Right renal cortex interstitium (tissue), 3 donors: ENCODE measurements at regions not wholly inside any gene's neighbourhood (a gene's known extent, or its start where the extent isn't known, plus 50 kb on each side); places are given as distances from the start of the nearest gene placed in this dataset.
"Not testable (repeated sequence)": the region's sequence is repeated elsewhere in the genome, so short reads cannot be mapped to it uniquely, and the experiment has no call there.

ENCODE experiments used
- DNase-seq, 3 donors: peaks; one replicate each; pipeline ENCODE4 v3.0.0-alpha.2; 2013; ENCODE audit warnings: low read depth in 3 of 3, low spot score in 2 of 3

DNA sequence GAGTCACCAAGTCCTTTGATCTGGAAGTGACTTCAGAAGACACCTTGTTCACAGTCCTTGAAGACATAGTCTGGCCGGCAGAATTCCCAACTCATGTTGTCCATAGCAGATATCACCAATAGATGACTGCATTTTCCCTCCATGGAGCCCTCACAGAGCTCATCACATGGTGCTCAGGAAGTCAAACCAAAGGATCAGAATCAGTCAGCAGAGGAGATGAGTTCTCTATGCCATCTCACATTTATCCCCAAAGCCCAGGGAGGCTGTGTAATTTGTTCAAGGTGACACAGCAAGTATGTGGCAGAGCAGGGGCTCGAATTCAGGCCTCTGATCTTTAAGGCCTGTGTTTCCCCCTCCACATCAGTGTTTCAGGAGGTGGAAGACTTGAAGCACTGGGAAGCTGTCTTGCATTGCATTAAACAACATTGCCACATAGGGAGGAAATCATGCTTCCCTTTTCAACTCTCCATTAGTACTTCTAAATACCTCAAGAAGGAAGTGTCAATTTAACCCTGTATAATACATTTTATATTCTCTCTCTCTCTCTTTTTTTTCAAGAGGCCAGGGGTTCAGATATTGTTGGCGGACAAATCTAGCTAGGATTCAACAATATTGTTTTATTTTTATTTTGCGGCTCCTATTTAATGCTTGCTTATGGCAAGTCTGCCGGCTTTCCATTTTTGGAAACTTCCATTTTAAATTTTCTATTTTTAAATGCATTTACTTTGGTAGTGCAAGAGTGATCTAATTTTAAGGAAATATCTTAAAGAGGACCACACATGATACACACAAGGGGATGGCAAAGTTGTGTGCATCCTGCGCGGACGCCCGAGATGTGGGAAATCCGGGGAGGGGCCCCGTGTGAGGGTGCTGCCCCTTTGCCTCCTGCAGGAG lies 61.9 kb downstream of the NPIPB5 start:
- not testable (repeated sequence) for DNase-seq

- DNase-seq, result not testable (repeated sequence)
Observed at GRCh38 chr16:22573225-22573530, 62.5 kb downstream of the NPIPB5 start.

GRCh38 chr16:22576506-22576905 lies 65.8 kb downstream of the NPIPB5 start:
- DNase-seq, result not testable (repeated sequence)

DNA sequence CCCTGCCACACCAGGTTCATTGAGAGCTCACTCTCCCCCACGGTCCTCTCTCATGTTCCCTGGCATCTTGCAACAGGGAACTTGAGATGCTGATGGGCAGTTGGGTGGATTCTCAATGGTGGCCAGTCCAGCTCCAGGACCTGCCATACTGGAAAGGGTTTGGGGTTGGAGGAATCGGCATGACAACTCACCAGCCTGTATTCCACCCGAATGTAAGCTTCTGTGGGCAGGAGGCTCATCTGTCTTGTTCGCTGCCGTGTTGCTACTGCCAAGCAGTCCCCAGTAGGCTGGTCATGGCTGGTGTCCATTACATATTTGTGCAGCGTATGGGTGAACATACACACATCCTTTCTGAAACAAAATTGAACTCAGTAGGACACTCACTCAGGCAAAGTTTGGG lies 72.5 kb downstream of the NPIPB5 start:
- not testable (repeated sequence) for DNase-seq

DNA sequence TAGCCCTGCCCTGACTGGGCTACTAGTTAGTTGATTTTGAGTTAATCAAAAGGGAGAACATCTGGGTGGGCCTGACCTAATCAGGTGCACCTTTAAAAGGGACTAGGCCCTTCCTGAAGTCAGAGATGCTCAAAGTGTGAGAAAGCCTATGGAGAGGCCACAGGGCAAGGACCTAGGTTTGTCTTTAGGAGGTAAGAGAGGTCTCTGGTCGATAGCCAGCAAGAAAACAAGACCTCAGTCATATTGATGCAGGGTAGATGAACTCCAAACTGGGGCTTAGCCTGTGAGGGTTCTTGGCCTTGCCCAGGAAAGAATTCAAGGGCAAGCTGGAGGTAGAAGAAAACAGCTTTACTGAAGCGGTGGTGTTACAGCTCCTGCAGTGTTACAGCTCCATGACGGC lies 73.8 kb downstream of the NPIPB5 start:
- DNase-seq, result not testable (repeated sequence)

GRCh38 chr16:22584941-22585340 lies 74.2 kb downstream of the NPIPB5 start:
- not testable (repeated sequence) for DNase-seq

DNA sequence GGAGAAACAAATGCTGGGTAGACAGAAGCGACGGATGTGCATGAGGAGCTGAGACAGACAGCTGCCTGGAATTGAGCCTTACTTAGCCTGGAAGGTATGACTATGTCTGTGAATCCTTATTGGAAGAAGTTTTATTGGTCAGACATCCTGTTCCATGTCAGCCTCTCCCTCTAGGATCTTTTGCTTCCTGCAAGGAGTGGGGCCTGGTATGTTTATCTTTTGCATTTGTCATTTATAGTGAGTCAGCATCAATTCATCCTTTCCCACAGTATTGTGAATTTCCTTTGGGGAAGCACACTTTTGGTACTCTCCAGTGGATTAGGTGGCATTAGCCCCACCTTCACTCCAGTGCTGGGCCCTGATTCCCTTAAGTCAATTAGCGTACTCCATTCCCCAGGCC lies 74.7 kb downstream of the NPIPB5 start:
- not testable (repeated sequence) for DNase-seq

- DNase-seq, result not testable (repeated sequence)
Observed at GRCh38 chr16:22586732-22587131, 76.0 kb downstream of the NPIPB5 start.

DNA sequence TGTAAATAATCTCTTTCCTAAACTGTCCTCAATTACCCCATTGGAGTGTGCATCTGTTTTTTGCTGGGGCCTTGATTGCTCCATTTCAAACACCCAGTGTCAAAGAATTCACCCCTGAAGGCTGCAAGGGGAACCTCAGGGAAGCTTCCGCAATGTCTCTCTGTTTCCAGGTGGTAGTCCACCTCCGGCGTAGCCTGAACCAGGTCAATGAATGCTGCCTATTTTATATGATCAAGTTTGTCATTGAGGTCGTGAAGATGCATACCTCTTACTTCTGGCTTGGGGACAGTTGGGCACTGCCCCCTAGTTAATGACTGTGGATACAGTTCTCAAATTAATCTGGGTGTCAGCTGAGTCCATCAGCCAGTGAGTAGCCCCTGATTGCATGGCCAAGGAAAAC lies 79.1 kb downstream of the NPIPB5 start:
- DNase-seq, result not testable (repeated sequence)

GRCh38 chr16:22596445-22597045 lies 85.9 kb downstream of the NPIPB5 start:
- DNase-seq, result not testable (repeated sequence)

- not testable (repeated sequence) for DNase-seq
Observed at GRCh38 chr16:22603744-22604143, 93.1 kb downstream of the NPIPB5 start.

DNA sequence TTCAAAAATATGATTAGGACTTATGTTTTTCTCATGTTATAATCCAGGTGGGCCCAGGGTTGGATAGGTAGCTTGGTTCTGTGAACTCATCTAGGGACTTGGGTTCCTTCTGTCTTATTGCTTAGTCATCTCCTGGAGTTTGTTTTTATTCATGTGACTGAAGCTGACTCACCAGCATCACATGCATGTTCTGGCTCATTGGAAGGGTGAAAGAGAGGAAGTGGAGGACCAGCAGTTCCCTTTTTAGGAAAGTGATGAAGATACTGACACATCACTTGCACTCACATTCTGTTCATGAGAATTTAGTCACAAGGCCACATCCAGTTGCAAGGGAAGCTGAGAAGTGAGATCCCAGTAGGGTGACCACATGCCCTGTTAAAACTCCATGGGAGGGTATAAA lies 95.9 kb downstream of the NPIPB5 start:
- not testable (repeated sequence) for DNase-seq

DNA sequence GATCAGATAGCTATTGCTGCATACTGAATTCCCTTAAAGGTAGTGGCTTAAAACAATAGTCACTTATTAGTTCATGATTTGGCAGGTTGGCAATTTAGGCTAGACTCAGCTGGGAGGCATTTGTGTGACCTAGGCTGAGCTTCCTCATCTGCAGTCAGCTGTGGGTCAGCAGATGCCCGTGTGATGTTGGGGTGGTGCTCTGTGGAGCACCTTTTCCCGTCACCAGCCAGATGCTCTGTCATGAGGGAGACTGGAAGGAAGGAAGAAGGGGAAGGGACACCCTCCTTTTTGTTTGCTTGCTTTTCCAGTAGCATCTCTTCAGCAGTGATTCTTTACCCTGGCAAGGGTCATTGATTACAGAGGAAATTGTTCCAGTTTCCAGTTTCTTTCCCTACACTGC lies 99.1 kb downstream of the NPIPB5 start:
- not testable (repeated sequence) for DNase-seq

GRCh38 chr16:22611128-22611527 lies 100.4 kb downstream of the NPIPB5 start:
- not testable (repeated sequence) for DNase-seq

DNA sequence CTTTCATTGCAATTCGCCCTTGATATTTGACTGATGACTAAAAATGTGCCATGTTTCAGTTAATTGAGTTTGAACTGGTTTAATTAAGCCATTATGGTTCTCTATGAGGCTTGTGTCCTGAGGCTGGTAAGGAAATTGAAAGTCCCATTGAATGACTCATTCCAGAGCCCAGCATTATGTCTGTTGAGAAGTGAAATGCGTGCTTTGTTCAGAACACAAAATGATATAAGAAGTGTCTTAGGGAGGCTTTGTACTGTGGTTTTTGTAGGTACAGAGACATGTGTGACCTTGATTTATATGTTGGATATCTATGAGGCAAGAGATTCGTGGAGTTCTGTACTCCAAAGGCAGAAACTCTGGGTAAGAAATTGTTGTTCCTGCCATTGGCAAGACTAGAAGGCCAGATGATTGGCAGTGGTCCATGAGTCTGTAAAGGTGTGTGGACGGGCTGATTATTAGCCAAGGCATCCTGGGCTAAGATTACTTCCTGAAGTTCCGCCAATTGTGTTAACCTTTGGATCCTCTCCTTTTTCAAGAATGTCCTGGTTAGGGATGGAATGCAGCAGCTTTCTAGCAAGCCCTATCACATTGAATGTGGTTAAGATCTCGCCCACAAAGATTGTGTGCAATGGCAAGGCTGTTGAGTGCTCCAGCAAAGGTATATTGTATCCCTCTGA lies 103.7 kb downstream of the NPIPB5 start:
- DNase-seq, result no peak

DNA sequence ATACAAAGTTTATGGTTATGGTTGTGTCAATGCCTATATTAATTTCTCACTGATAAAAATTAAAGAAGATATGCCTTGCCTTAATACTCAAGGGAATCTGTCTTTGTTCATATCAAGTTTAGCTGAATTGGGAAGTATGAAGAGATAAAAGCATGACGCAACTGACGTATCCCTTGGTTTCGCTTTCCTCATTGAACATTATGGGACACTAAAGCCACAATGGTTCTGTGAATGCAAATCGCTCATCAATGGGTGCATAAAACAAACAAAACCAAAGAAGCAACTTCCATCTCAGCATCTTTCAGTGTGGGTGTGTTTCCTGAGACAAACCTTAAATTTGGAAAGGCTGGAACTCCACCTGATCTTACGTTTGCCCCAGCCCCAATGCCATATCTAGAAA lies 108.2 kb downstream of the NPIPB5 start:
- DNase-seq, result no peak

DNA sequence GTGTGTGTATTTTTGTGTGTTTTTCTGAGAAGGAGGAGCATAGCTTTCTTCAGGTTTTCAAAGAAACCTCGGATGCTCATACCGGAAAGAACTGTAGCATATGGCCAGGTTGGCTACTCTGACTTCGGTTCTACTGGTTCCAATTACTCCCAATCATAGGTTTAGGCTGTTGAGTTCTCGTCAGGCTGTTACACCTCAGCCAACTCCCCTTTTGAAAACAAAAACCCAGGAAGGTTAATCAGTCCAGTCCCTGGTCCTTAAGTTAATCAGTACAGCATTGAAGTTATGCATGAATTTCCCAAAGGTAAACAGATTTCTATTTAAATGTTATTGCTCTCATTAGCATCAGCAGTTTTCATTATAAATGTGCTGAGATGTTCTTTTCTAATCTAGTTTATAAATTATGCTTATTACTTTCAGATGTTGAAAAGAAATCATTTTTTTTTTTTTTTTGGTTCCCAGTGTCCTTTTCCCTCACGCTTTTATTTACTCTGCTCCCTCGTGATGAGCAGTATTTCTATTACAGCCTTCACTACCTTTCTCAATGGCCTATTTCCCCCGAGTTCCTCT lies 111.0 kb downstream of the NPIPB5 start:
- peak in 1 of 3 donors; percentile 38 for DNase-seq

GRCh38 chr16:22622703-22623102 lies 112.0 kb downstream of the NPIPB5 start:
- no peak for DNase-seq

DNA sequence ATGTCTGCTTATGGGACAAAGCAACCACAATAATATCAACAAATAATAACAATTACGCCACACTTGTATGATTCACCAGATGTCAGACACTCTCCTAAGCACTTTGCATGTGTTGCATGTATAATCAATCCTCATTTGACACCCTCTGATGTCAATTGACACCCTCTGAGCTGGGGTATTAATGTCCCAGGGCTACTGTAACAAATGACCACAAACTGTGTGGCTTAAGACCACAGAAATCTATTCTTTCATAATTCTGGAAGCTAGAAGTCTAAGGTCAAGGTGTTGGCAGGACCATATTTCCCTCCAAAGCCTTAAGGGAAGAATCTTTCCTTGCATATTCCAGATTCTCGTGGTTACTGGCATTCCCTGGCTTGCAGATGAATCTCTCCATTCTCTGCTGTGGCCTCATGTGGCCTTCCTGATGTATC lies 112.7 kb downstream of the NPIPB5 start:
- no peak for DNase-seq

GRCh38 chr16:22624038-22624799 lies 113.5 kb downstream of the NPIPB5 start:
- no peak for DNase-seq
